ENCODE measurements at regions not wholly inside any gene's neighbourhood (a gene's known extent, or its start where the extent isn't known, plus 50 kb on each side); places are given as distances from the start of the nearest gene placed in this dataset.

- Histone ChIP-seq H3K9me3 (ENCODE audit: low read length) (peaks cover 78% of the 10 kb centered on the region), H3K4me1 (ENCODE audit: insufficient read depth, low read length) (no peaks in the 10 kb centered on the region), H4K20me1 (ENCODE audit: insufficient read depth, low read length) (no peaks in the 10 kb centered on the region), H3K36me3 (replicated peaks in 1 of 2; ENCODE audit: control insufficient read depth in 1 of 2, insufficient read depth in 2 of 2, low read length in 2 of 2) (no peaks in the 10 kb centered on the region), H3K9ac (ENCODE audit: insufficient read depth, low read depth, low read length) (no peak overlapping the region), H2AFZ (ENCODE audit: low read length) (no peak overlapping the region), H3K4me2 (ENCODE audit: low read depth, low read length) (no peak overlapping the region), H3K27ac (ENCODE audit: extremely low read length, insufficient read depth, low read length) (no peak overlapping the region), H3K27me3 (ENCODE audit: control insufficient read depth in 1 of 2, insufficient read depth in 2 of 2, low read length in 2 of 2) (no peaks in the 10 kb centered on the region), H3K4me3 (replicated peaks in 1 of 3; ENCODE audit: insufficient read depth in 1 of 3, low read depth in 2 of 3, low read length in 3 of 3) (no peak overlapping the region), H3K79me2 (ENCODE audit: insufficient read depth, low read length) (no peaks in the 10 kb centered on the region)
- POLR2A ChIA-PET: no interaction called here
- no TSS peak for BruUV-seq (replicated peaks)
- no peak for DNase-seq (ENCODE audit: low spot score)
- 0% methylated on average over 1 of the region's 1 CpG for WGBS (ENCODE audit: low lambda C conversion rate)
- intact Hi-C loops (cut with micrococcal nuclease; ENCODE audit: unreplicated experiment) (no loop called here), in situ Hi-C loops (cut with HindIII; ENCODE audit: extremely low pct_ligation_motif_present, low pct_unique_long_range_greater_than_20kb) (no loop called here)
- ATAC-seq: no peak
- TF ChIP-seq SMYD3 (CRISPR knock-in tag; IDR thresholded peaks at IDR 0.05): no peak
- no peak for TF ChIP-seq ZMYM2 (CRISPR knock-in tag; IDR thresholded peaks at IDR 0.05)
- TF ChIP-seq TRAFD1 (CRISPR knock-in tag; IDR thresholded peaks at IDR 0.05; ENCODE audit: borderline replicate concordance): no peak
- no peak for TF ChIP-seq YEATS4 (CRISPR knock-in tag; IDR thresholded peaks at IDR 0.05; ENCODE audit: borderline replicate concordance)
- no peak for TF ChIP-seq KDM3A (CRISPR knock-in tag; IDR thresholded peaks at IDR 0.05; ENCODE audit: low read depth)
- CTCF ChIA-PET (ENCODE audit: low intra/inter-chr PET ratio, low total read pairs): no interaction called here
- FAIRE-seq: no peak
These were observed 519.1 kb downstream of the SOX11 start for GRCh38 chr2:6211236-6211635.

DNA sequence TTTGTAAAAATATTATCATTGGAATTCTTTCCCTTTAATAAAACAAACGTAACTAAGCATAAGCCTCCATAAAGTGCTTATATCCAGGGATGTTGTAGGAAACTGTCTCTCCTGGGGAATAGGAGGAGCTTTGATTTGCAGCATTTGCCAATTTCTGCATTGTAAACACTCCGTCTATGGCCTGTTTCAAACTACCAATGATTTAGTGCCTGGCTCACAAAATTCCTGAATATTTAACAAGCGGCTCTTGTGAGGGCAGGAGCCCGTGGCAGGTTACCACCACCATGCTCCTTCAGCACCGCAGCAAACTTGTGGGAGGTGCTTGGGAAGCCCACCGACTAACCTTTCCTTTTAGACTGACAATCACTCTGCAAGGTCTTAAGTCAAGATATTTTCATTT is 520.3 kb downstream of the SOX11 start:
- Histone ChIP-seq H3K9ac (ENCODE audit: insufficient read depth, low read depth, low read length) (no peak overlapping the region), H3K9me3 (ENCODE audit: low read length) (peaks cover 78% of the 10 kb centered on the region), H3K27me3 (ENCODE audit: control insufficient read depth in 1 of 2, insufficient read depth in 2 of 2, low read length in 2 of 2) (no peaks in the 10 kb centered on the region), H3K79me2 (ENCODE audit: insufficient read depth, low read length) (no peaks in the 10 kb centered on the region), H4K20me1 (ENCODE audit: insufficient read depth, low read length) (no peaks in the 10 kb centered on the region), H3K4me1 (ENCODE audit: insufficient read depth, low read length) (no peaks in the 10 kb centered on the region), H2AFZ (ENCODE audit: low read length) (no peak overlapping the region), H3K27ac (ENCODE audit: extremely low read length, insufficient read depth, low read length) (no peak overlapping the region), H3K4me2 (ENCODE audit: low read depth, low read length) (no peak overlapping the region), H3K4me3 (replicated peaks in 1 of 3; ENCODE audit: insufficient read depth in 1 of 3, low read depth in 2 of 3, low read length in 3 of 3) (no peak overlapping the region), H3K36me3 (replicated peaks in 1 of 2; ENCODE audit: control insufficient read depth in 1 of 2, insufficient read depth in 2 of 2, low read length in 2 of 2) (no peaks in the 10 kb centered on the region)
- no peak for FAIRE-seq
- CTCF ChIA-PET (ENCODE audit: low intra/inter-chr PET ratio, low total read pairs): no interaction called here
- intact Hi-C loops (cut with micrococcal nuclease; ENCODE audit: unreplicated experiment) (no loop called here), in situ Hi-C loops (cut with HindIII; ENCODE audit: extremely low pct_ligation_motif_present, low pct_unique_long_range_greater_than_20kb) (no loop called here)
- POLR2A ChIA-PET: no interaction called here
- no TSS peak for BruUV-seq (replicated peaks)
- no peak for DNase-seq (ENCODE audit: low spot score)
- ATAC-seq: no peak
- 37% methylated on average over 6 of the region's 6 CpGs for WGBS (ENCODE audit: low lambda C conversion rate)
- no peak for TF ChIP-seq EEA1 (CRISPR knock-in tag; IDR thresholded peaks at IDR 0.05; ENCODE audit: borderline replicate concordance)
- TF ChIP-seq PPARG (CRISPR knock-in tag; conservative IDR thresholded peaks at IDR 0.05): no peak
- TF ChIP-seq DZIP1 (CRISPR knock-in tag; IDR thresholded peaks at IDR 0.05): no peak

Measured in HepG2 (cell line).